Smooth muscle cell (in vitro differentiated cells): ENCODE measurements at regions not wholly inside any gene's neighbourhood (a gene's known extent, or its start where the extent isn't known, plus 50 kb on each side); places are given as distances from the start of the nearest gene placed in this dataset.

Experiments used
- DNase-seq: peaks from one replicate; lab custom pipeline; 2025; ENCODE audit not compliant: unreplicated experiment; lab: John Stamatoyannopoulos, UW
- H2AFZ ChIP-seq: fragments of 200-600 bp; sonication (generic); 2 replicates; pipeline ENCODE4 v1.6.0; 2016; ENCODE audit warnings: antibody characterized with exemption, low read depth, mild to moderate bottlenecking
- H3F3A ChIP-seq: fragments of 200-600 bp; sonication (generic); 2 replicates; pipeline ENCODE4 v1.6.0; 2017; ENCODE audit warnings: antibody characterized with exemption, low read depth
- H3K27ac ChIP-seq: fragments of 200-600 bp; sonication (generic); 2 replicates; pipeline ENCODE4 v1.5.1; 2016; ENCODE audit warnings: low read depth, mild to moderate bottlenecking
- H3K27me3 ChIP-seq: fragments of 200-600 bp; sonication (generic); 2 replicates; pipeline ENCODE4 v1.6.1; 2016; ENCODE audit warnings: low read depth, mild to moderate bottlenecking
- H3K36me3 ChIP-seq: fragments of 200-600 bp; sonication (generic); 2 replicates; pipeline ENCODE4 v1.5.1; 2016; ENCODE audit warnings: low read depth
- H3K4me1 ChIP-seq: fragments of 200-600 bp; sonication (generic); 2 replicates; pipeline ENCODE4 v1.5.1; 2016; ENCODE audit warnings: low read depth
- H3K4me2 ChIP-seq: fragments of 200-600 bp; sonication (generic); 2 replicates; pipeline ENCODE4 v1.6.0; 2016; ENCODE audit warnings: mild to moderate bottlenecking
- H3K4me3 ChIP-seq: fragments of 200-600 bp; sonication (generic); 2 replicates; pipeline ENCODE4 v1.5.1; 2016; ENCODE audit warnings: mild to moderate bottlenecking
- H3K79me2 ChIP-seq: fragments of 200-600 bp; sonication (generic); 2 replicates; pipeline ENCODE4 v1.6.0; 2016; ENCODE audit warnings: low read depth, mild to moderate bottlenecking
- H3K9ac ChIP-seq: fragments of 200-600 bp; sonication (generic); 2 replicates; pipeline ENCODE4 v1.6.0; 2016; ENCODE audit warnings: low read depth
- H3K9me3 ChIP-seq: fragments of 200-600 bp; sonication (generic); replicated peaks from 2 replicates; pipeline ENCODE4 v1.5.1; 2016; ENCODE audit warnings: low read depth
- H4K20me1 ChIP-seq: fragments of 200-600 bp; sonication (generic); 2 replicates; pipeline ENCODE4 v1.6.0; 2016; ENCODE audit warnings: low read depth
- WGBS: methylation state at CpG from one replicate; pipeline ENCODE4 v1.1.7; 2016; ENCODE audit warnings: low lambda C conversion rate; 5-methylcytosine and 5-hydroxymethylcytosine counted together
- TF ChIP-seq, protein P1 (sequence below): fragments of 200-600 bp; sonication (generic); IDR thresholded peaks from 2 replicates; pipeline ENCODE4 v1.5.1; 2017; ENCODE audit warnings: borderline replicate concordance, mild to moderate bottlenecking, antibody characterized with exemption; ENCODE audit not compliant: insufficient read depth, poor library complexity, severe bottlenecking

DNA sequence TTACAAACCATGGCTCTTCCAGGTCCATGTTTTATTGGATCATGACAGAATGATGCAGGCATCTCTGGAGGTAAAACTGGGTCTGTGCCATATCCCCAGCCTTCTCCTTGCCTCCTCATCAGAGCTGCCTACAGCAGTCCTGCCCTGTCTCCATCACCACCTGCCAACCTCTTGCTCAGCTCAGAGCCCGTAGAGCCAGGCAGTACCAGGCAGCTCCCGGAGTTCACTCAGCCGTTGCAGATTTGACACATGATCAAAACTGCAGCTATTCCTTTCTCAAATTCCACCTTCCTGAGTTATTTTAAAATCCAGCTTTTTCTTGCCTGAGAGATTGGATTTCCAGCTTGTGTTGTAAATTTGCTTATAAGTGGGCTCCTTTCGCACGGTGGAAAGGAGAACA is 218.2 kb upstream of the CELF4 start:
- H3K36me3 ChIP-seq = no peaks in the 10 kb centered on the region
- no peaks in the 10 kb centered on the region for H4K20me1 ChIP-seq
- H3K79me2 ChIP-seq = no peaks in the 10 kb centered on the region
- H3K27me3 ChIP-seq = peaks cover under 1% of the 10 kb centered on the region
- 85% methylated on average over 5 of the region's 5 CpGs for WGBS
- TF ChIP-seq, protein P1, sequence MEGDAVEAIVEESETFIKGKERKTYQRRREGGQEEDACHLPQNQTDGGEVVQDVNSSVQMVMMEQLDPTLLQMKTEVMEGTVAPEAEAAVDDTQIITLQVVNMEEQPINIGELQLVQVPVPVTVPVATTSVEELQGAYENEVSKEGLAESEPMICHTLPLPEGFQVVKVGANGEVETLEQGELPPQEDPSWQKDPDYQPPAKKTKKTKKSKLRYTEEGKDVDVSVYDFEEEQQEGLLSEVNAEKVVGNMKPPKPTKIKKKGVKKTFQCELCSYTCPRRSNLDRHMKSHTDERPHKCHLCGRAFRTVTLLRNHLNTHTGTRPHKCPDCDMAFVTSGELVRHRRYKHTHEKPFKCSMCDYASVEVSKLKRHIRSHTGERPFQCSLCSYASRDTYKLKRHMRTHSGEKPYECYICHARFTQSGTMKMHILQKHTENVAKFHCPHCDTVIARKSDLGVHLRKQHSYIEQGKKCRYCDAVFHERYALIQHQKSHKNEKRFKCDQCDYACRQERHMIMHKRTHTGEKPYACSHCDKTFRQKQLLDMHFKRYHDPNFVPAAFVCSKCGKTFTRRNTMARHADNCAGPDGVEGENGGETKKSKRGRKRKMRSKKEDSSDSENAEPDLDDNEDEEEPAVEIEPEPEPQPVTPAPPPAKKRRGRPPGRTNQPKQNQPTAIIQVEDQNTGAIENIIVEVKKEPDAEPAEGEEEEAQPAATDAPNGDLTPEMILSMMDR = no peak
- no peak overlapping the region for H2AFZ ChIP-seq
- H3K4me1 ChIP-seq = peaks cover 7% of the 10 kb centered on the region
- no peaks in the 10 kb centered on the region for H3K9me3 ChIP-seq
- H3K4me3 ChIP-seq = no peak overlapping the region
- no peak overlapping the region for H3K4me2 ChIP-seq
- H3K27ac ChIP-seq = no peak overlapping the region
- DNase-seq = no peak
- no peak overlapping the region for H3K9ac ChIP-seq
- H3F3A ChIP-seq = no peaks in the 10 kb centered on the region

- no peak overlapping the region for H3K4me3 ChIP-seq
- H3K4me1 ChIP-seq = peaks cover 3% of the 10 kb centered on the region
- H2AFZ ChIP-seq = no peak overlapping the region
- H3K4me2 ChIP-seq = no peak overlapping the region
- no peaks in the 10 kb centered on the region for H3F3A ChIP-seq
- peaks cover 25% of the 10 kb centered on the region for H3K27me3 ChIP-seq
- no peaks in the 10 kb centered on the region for H3K9me3 ChIP-seq
- 89% methylated on average over 7 of the region's 7 CpGs for WGBS
- H3K27ac ChIP-seq = no peak overlapping the region
- H3K79me2 ChIP-seq = no peaks in the 10 kb centered on the region
- H3K36me3 ChIP-seq = no peaks in the 10 kb centered on the region
- TF ChIP-seq, protein P1 = no peak
- DNase-seq = no peak
- H3K9ac ChIP-seq = no peak overlapping the region
- no peaks in the 10 kb centered on the region for H4K20me1 ChIP-seq
Measured at GRCh38 chr18:37779220-37779619, 213.6 kb upstream of the CELF4 start.

GRCh38 chr18:37778417-37779165 is 213.0 kb upstream of the CELF4 start:
- Histone ChIP-seq H3K4me2 (no peak overlapping the region), H3K27me3 (peaks cover 26% of the 10 kb centered on the region), H4K20me1 (no peaks in the 10 kb centered on the region), H3K4me1 (no peaks in the 10 kb centered on the region), H3K9me3 (no peaks in the 10 kb centered on the region), H3F3A (no peaks in the 10 kb centered on the region), H3K9ac (no peak overlapping the region), H3K79me2 (no peaks in the 10 kb centered on the region), H3K4me3 (no peak overlapping the region), H3K27ac (no peak overlapping the region), H3K36me3 (no peaks in the 10 kb centered on the region), H2AFZ (no peak overlapping the region)
- DNase-seq = peak; percentile 26
- 20% methylated on average over 21 of the region's 21 CpGs for WGBS
- TF ChIP-seq, protein P1 = peak; percentile 87

- no peak for DNase-seq
- no peak overlapping the region for H2AFZ ChIP-seq
- no peak overlapping the region for H3K4me3 ChIP-seq
- H3K36me3 ChIP-seq = no peaks in the 10 kb centered on the region
- no peaks in the 10 kb centered on the region for H3K4me1 ChIP-seq
- H3K79me2 ChIP-seq = no peaks in the 10 kb centered on the region
- H3K9ac ChIP-seq = no peak overlapping the region
- no peaks in the 10 kb centered on the region for H3F3A ChIP-seq
- no peaks in the 10 kb centered on the region for H3K9me3 ChIP-seq
- no peak overlapping the region for H3K4me2 ChIP-seq
- 79% methylated on average over 1 of the region's 1 CpG for WGBS
- TF ChIP-seq, protein P1 = no peak
- no peaks in the 10 kb centered on the region for H4K20me1 ChIP-seq
- H3K27ac ChIP-seq = no peak overlapping the region
- peaks cover 13% of the 10 kb centered on the region for H3K27me3 ChIP-seq
Measured at GRCh38 chr18:37769826-37770225, 204.2 kb upstream of the CELF4 start.
